ENCODE measurements at regions not wholly inside any gene's neighbourhood (a gene's known extent, or its start where the extent isn't known, plus 50 kb on each side); places are given as distances from the start of the nearest gene placed in this dataset.

- TF ChIP-seq CTCF (IDR thresholded peaks at IDR 0.05; ENCODE audit: low read length) (no peak), EZH2 (IDR thresholded peaks at IDR 0.05; ENCODE audit: borderline replicate concordance, low read length) (no peak)
These were observed 416.4 kb downstream of the EFNA5 start for GRCh38 chr5:107254214-107254901.
